HK-2 (cell line): ENCODE measurements at regions not wholly inside any gene's neighbourhood (a gene's known extent, or its start where the extent isn't known, plus 50 kb on each side); places are given as distances from the start of the nearest gene placed in this dataset.

ENCODE experiments used
- DNase-seq: peaks from one replicate; pipeline ENCODE4 v3.0.0-alpha.2; 2018; ENCODE audit not compliant: unreplicated experiment

- no peak for DNase-seq
These were observed 156.0 kb downstream of the KATNAL1 start for GRCh38 chr13:30151388-30151787.

GRCh38 chr13:30149248-30149647, 158.1 kb downstream of the KATNAL1 start:
- no peak for DNase-seq

- no peak for DNase-seq
These were observed 158.6 kb downstream of the KATNAL1 start for GRCh38 chr13:30148786-30149185.

- DNase-seq, result no peak
These were observed 159.1 kb downstream of the KATNAL1 start for GRCh38 chr13:30148171-30148754.

- DNase-seq, result no peak
These were observed 159.9 kb downstream of the KATNAL1 start for GRCh38 chr13:30147421-30147820.

- DNase-seq, result no peak
These were observed 160.3 kb downstream of the KATNAL1 start for GRCh38 chr13:30147015-30147414.

GRCh38 chr13:30145709-30146367, 161.5 kb downstream of the KATNAL1 start:
- DNase-seq, result no peak

- DNase-seq, result no peak
These were observed 163.5 kb downstream of the KATNAL1 start for GRCh38 chr13:30143666-30144400.

- peak; percentile 73 for DNase-seq
These were observed 164.7 kb downstream of the KATNAL1 start for GRCh38 chr13:30142486-30143211.

- DNase-seq, result no peak
These were observed 165.4 kb downstream of the KATNAL1 start for GRCh38 chr13:30141775-30142485.

GRCh38 chr13:30140973-30141372, 166.4 kb downstream of the KATNAL1 start:
- no peak for DNase-seq

GRCh38 chr13:30138511-30138910, 168.8 kb downstream of the KATNAL1 start:
- DNase-seq, result no peak

- DNase-seq, result no peak
These were observed 171.5 kb downstream of the KATNAL1 start for GRCh38 chr13:30135868-30136267.

- no peak for DNase-seq
These were observed 172.0 kb downstream of the KATNAL1 start for GRCh38 chr13:30135351-30135750.

GRCh38 chr13:30134578-30134977, 172.8 kb downstream of the KATNAL1 start:
- no peak for DNase-seq

GRCh38 chr13:30133996-30134395, 173.4 kb downstream of the KATNAL1 start:
- DNase-seq, result no peak

GRCh38 chr13:30133554-30133912, 173.8 kb downstream of the KATNAL1 start:
- no peak for DNase-seq

- peak; percentile 92 for DNase-seq
These were observed 174.5 kb downstream of the KATNAL1 start for GRCh38 chr13:30132623-30133553.

GRCh38 chr13:30129411-30129810, 177.9 kb downstream of the KATNAL1 start:
- DNase-seq, result no peak

GRCh38 chr13:30128591-30128990, 178.8 kb downstream of the KATNAL1 start:
- DNase-seq, result no peak

GRCh38 chr13:30128095-30128494, 179.3 kb downstream of the KATNAL1 start:
- no peak for DNase-seq
